GM19455 (cell line): ENCODE measurements at regions not wholly inside any gene's neighbourhood (a gene's known extent, or its start where the extent isn't known, plus 50 kb on each side); places are given as distances from the start of the nearest gene placed in this dataset.

Experiments
- ATAC-seq: cut with Tn5 transposase; IDR thresholded peaks from one replicate; pipeline ENCODE4 v1.9.1; 2021; ENCODE audit not compliant: unreplicated experiment

DNA sequence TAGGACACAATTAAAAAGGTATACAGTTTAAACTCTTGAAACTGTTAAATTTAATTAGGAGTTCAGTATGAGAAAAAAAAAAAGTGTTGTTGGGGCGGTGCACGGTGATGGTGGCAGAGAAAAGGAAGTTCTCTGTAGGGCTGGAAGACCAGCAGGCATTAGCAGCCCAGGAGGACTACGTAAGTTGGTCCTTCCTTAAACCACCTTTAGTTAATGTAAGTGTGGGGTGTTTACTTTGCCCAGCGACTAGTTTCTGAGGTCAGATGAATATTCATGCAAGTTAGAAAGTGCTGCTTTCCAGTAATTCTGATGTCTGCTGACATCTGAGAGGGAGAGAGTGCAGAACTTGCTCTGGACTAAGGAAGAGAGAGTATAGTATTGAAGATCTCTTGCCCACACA lies 54.9 kb downstream of the NKX2-1 start:
- ATAC-seq, result no peak

DNA sequence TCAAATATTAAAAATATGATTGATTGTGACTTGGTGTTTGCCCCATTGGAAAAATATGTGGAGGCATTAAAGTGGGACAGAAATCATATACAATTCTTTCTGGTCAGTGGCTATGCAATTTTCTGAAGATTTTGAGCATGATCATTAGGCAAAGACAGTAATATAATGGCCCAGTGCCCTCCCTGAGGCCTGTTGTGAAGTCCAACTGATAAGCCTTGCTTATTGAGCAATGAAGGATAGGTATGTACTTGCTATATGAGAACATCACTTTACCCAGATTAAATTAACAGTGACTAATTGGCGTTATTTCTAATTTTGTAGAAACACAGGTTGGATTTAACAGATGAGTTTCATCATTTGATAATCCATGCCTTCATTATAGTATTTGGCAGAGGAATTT lies 57.1 kb downstream of the NKX2-1 start:
- ATAC-seq, result no peak

DNA sequence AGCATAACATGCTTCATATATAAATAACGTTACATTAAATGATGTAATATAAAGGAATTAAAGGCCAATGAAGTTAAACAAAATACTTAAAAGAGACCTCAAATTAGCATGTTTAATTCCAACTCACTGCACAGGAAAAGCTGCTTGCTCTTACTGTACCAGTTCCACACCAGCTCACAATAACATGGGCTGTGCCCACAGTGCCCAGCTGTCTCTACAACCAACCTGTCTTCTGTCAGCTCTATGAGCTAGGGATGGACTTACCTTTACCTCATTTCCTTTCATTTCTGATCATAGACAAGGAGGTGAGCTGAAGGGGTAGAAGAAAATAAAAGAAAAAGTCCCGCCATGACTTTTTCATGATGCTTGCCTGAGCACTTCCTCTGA lies 64.8 kb downstream of the NKX2-1 start:
- ATAC-seq, result no peak

DNA sequence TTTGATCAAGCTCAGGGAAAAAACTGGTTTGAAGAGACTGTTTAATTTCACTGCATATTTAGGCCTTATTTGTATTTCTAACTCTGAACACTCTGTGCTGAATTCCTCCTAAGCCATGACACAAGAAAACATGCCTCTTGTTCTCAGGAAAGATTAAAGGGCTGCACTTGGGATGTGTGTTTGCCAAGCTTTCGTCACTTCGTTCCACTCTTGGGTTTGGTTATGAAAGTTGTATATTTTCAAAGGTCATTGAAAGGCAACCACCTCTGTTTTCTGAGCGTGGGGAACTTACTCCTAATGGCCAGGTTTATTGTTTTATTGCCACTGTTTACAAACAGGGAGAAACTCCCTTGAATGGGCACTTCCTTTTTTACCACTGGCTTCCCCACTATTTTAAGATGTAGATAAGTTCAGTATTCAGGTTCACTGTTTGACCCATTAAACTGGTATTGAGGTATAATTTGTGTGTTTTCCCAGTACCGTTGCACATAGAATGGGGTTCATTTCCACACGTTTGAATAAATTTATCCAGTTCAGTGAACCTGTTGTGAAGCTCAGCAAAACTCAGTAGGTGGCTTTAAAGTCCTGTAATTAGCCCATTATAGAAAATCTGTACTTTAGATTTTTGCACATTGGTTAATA lies 65.3 kb downstream of the NKX2-1 start:
- no peak for ATAC-seq

DNA sequence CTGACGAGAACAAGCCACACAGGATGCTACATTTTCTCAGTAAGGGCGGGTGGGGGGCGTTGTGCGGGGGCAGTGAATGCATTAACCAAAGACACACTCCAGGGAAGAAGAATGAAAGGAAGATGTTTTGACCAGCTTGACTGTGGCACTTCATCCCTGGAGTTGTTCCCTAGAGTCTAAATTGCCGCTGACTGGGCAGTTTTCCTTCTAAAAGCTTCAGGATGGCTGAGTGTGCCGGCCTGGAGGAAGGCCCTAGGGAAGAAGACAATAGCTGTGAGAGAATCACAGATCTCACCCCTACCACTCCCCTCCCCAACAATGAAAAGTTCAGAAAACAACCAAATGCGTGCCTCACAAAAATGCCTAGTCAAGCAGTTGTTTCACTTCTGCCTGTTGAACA lies 67.2 kb downstream of the NKX2-1 start:
- no peak for ATAC-seq

DNA sequence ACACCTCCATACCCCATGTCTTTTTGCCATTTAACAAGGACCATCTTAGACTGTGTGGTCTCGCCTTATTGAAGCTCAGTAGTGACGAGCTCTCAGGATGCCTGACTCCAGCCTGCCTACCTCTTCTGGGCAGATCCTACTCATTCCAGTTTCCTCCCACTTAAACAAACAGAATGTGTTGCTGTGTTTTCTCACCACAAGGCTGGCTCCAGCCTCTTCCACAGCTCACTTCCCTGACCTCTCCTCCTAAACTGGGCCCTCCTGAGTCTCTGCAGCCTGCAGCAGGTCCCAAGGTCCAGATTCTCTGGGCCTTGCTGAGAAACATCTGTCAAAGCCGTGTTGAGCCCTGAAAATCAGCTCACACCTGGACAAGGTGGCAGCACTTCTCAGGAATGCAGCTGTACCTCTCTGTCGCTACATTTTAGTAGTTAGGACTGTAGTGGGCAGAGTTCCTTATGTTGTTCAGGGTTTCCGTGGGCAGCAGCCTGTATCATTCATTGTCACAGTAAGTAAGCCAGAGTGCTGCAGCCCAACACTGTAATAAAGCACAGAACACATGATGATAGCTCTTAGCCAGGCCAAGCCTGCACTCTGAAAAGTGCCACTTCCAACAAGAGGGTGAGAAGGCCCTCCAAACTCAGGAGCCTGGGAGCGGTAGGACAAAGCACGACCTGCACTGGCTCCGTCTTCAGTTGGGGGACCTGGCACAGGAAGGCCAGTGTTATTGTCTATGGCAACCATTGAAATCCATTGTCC lies 68.5 kb downstream of the NKX2-1 start:
- no peak for ATAC-seq

DNA sequence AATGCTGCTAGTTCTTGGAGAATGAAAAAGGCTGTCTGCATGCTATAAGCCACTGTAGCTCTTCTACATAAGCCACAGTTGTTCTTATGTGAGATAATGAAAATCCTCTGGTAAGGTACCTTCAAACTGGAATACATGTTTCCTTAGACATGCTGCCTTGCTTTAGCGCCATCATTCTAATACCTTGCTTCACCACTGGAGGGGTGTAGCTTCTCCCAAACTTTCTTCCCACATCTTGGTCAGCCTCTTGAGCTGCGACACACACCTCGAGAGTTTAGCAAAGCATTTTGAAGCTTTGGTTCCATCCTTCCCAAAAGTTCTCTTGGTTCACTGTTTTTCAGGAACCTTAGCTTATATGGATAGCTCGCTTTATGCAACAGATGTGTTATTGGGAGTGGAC lies 69.5 kb downstream of the NKX2-1 start:
- ATAC-seq, result no peak

DNA sequence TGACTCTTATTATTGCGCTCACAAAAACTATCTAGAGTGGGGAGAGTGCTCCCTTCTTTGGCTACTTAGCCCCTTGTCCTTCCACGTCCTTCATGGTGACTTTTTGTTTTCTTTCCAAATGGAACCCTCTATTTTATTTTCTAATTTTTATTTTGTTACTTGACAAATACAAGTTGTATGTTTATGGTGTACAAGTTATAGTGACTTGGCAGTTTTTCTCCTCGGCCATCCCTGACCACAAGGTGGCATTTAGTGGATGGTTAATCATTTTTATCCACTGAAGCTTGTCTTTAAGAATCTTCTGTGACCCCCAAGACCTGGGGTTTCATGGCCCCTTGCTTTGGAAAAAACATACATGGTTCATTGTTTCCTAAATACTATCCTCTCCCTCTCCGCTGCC lies 70.1 kb downstream of the NKX2-1 start:
- ATAC-seq, result no peak

DNA sequence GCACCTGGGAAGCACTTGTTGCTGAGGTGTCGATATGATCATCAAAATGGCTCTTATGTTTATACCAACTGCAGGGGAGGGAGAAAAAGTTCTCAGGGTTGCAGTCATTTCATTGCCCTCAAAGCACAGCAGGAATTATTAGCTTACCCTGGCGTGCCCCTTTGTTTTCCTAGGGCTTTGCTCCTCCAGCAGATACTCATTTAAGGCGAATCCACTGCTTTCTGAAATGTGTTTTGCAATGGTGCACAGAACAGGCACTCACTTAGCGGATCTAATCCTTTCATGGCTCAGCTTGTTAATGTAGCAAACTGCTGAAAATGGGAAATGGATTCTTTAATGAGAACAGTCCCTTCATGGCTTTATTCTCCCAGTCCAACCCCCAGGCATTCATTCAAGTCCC lies 76.7 kb downstream of the NKX2-1 start:
- no peak for ATAC-seq

DNA sequence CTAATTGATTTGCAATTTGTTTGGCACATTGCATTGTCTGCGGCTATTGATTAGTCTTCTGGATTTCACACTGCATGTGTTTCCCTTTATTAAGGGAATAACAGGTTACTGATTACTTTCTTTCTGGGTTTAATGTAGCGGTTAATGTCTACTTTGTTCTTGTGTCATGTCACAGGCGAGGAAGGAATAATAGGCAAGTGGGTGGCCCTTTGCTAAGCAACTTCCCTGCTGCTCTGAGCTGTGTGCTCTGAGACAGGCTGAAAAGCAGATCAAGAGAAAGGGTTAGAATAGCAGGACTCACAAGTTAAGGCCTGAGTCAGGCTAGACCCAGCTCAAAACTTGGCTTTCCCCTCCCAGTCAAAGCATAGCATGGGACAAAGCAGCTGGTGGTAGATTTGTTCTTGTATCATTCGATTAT lies 77.2 kb downstream of the NKX2-1 start:
- no peak for ATAC-seq

DNA sequence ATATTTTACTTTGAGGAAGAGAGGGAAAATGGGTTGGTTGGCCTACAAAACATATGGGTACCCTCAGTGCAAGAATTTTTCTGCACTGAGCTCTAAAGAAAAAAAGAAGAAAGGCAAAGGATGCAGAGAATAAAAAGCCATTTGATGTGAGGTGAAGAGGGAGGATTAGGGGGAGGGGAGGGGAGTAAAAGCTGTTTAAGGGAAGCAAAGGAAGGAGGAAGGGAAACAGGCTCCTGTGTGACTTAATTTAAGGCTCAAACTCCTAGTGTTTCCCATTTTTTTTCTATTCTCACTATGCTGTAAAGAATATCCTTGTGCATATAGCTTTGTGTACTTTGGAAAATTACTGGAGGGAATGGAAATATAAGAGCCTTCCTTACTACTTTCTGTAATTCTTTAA lies 78.7 kb downstream of the NKX2-1 start:
- no peak for ATAC-seq

DNA sequence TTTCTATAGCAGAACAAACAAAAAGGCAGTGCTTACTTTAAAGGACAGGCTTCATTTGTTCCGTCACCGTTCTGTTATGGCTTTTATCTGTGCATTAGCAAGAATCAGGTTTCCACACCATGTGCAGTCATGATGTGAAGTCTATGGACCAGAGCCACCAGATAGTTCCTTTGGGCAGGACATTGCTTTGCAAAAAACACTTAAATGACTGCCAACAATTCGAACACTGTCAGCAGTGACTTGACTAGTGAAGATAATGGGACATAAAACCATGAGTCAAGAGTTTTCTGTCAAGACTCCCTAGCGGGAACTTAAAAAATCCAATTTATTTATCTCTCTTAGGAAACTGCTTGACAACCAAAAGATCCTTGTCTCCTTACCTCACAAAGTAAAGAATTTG lies 80.3 kb downstream of the NKX2-1 start:
- ATAC-seq, result no peak

DNA sequence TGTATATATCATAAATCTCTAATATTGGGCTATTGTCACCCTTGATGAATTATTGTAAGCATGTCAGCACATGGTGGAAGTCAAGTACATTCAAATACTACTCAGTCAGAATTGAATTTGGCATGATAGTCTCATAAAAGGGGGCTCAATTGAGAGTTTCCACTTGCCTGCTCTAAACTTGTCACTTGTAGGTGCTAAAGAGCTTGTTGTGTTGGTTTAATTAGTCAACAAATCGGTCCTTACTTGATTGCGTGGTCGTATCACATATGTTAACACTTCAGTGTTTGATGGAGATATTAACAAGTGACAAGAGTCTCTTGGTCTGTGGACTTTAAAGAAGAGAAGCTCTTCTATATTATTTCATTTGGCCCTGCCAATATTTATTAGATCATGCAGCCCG lies 81.1 kb downstream of the NKX2-1 start:
- ATAC-seq, result no peak

DNA sequence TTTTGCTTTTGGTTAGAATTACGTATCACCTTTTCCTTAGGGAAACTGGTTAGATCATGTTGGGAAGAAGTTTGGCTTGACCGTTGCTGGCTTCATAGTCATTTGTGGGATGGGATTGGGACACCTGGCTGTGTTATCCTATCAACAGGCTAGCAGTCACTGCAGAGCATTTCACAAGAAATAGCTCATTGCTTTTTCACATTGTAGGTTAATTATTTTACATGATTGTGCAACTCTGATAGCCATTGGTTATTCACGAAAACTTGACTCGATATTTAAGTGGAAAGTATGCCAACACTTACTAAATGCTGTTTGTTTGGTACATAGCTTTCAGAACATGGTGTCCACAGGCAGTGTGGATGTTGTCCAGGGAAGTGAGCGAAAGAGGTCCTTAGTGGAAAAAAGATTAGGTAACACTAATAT lies 89.4 kb downstream of the NKX2-1 start:
- ATAC-seq, result no peak

DNA sequence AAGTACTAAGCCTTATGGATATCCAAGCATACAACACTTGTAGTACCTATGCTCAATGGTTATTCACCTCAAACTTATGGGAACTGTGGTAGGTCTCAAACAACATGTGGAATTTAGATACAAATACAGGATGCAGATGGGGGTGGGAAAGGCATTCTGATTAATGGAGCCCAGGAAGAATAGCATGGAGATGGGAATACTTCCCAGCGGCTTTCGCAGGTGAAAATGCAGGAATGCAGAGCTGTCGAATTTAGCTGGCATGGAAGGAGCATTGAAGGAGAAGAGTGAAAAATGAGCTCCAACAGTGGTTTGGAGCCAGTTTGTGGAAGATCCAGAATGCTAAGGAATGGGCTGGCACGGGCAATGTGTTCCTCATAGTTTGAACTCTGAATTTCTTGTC lies 89.9 kb downstream of the NKX2-1 start:
- no peak for ATAC-seq

DNA sequence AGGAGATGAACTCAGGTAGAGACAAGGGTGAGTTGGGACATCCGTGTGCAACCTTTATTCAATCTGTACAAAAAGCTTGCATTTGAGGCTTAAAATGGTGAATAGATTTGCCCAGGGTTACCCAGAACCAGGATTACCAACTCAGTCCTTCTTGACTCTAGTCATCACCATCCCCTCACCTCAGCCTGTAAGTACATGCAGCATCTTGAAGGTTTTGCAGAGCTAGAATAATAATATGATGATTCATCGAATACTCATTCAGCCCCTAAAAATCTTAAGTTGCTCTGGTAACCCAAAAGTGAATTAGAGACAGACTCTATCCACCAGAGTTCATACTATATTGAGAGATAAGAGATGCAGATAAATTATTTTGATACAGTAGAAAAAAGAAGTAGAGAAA lies 90.3 kb downstream of the NKX2-1 start:
- no peak for ATAC-seq

DNA sequence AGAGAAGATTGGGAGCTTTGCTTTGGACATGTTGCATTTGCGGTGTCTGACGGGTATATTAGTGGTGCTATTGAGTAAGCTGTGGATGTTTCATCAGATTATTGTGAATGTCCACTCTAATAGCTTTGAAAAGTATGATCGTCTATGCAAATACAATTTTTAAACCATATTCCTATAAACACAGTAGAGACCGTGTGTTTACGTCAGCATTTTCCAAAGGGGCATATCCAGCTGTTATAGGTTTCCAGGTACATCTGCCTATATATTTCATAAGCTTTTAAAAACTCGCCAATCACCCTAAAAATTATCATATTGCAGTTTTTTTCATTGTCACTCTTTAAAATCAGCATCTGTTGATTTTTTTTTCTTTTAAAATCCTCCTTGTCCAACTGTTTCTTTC lies 91.7 kb downstream of the NKX2-1 start:
- no peak for ATAC-seq

DNA sequence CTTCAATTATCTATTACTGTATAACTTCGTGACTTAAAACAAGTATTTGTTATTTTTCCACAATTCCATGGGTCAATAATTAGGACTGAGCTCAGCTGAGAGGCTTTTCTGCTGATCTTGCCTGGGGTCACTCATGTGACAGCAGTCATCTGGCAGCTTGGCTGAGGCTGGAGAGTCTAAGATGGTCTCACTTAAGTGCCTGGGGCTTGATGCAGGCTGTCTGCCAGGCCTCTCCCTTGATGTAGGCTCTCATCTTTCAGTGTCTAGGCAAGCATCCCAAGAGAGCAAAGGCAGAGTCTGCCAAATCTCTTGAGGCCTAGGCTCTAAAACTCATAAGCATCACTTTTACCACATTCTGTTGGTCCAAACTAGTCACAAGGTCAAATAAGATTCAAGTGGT lies 93.2 kb downstream of the NKX2-1 start:
- ATAC-seq, result no peak

DNA sequence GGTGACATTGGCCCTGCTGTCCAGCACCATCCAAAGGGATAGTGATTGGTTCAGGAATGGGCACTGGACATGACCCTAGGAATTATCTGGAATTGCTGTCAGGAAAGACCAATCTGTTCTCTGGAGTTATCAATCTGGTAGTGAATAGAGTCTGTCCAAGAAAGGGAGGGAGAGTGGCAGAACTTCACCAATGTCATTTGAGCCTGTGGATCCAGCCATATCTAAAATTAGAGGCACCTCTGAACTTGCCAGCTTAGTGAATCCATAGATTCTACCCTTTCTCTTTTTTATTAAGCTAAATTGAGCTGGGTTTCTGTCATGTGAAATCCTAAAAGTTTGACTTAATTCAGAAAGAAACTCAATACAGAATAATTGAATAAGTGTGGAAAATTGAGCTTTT lies 93.9 kb downstream of the NKX2-1 start:
- ATAC-seq, result no peak

DNA sequence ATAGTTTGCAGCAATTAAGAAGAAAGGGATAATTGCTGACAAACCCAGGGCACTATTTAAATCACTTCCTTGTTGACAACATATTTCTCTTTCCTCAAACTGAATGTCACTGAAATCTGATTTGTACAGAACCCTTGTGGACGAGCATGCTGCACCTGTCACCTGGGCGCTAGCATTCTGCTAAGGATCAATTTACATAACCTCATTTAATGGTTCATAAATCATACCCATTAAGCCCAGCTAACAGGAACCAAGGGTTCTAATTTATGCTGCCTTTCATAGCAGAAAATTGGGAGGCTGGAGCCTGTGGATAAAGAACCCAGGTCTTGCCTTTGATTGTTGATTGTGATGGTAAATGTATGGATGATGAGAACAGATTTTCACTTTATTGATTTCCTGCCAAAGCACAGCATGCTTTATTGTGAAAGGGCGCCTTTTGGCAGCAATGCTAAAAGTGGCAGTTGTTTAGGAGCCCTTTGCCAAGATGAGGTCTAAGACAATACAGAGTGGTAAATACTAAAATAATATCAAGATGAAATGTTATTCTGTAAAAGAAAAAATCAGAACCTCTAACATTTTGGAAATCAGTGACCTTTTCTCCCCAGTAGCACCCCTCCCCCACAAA lies 95.4 kb downstream of the NKX2-1 start:
- no peak for ATAC-seq

DNA sequence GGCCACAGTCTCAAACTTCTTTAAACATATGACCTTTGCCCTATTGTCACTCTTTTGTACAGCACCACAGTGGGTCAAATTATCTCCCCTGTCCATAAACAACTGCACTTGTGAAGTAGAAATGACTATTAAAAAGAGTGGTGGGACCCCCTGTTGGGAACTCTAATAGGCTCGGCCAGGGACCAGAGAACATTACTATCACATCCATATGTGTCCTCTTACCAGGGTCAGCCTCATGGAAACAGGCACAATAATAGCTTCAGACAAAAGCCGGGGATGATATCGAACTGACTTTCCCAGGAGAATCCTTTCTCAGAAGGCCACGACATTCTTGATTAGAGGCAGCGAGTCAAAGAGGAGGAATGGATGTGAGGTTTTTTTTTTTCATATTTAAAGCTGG lies 96.6 kb downstream of the NKX2-1 start:
- ATAC-seq, result no peak

DNA sequence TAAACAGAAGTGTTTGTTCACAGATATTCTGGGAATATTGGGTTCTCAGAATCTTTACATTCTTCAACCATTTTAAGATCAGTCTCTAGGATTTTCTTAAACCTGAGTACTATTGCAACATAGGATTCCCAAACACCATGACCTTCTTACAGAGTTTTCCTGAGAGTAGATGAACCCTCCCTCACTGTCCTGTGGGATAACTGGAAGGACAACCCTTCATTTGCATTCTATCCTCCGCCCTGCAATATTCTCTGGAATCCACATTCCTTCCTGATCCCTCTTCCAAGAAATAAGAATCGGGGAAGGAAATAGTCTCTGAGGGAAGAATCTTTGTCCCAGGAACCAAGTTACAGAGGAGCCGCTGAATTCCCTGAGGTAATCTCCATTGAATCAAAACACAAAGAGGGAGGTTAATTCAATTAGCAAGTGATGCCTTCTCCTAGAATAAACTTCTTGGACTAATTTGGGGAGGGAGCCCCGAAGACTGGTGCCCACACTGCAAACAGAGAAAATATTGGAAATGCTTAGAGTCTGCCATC lies 99.8 kb upstream of the MBIP start:
- ATAC-seq, result no peak
